T follicular helper cell (primary cell): ENCODE measurements at regions not wholly inside any gene's neighbourhood (a gene's known extent, or its start where the extent isn't known, plus 50 kb on each side); places are given as distances from the start of the nearest gene placed in this dataset.
A peak's percentile ranks its signal among the peaks of the same experiment; 100 is the strongest.

Experiments used
- DNase-seq: peaks from one replicate; pipeline ENCODE4 v3.0.0-alpha.2; 2020; ENCODE audit warnings: low read depth

DNA sequence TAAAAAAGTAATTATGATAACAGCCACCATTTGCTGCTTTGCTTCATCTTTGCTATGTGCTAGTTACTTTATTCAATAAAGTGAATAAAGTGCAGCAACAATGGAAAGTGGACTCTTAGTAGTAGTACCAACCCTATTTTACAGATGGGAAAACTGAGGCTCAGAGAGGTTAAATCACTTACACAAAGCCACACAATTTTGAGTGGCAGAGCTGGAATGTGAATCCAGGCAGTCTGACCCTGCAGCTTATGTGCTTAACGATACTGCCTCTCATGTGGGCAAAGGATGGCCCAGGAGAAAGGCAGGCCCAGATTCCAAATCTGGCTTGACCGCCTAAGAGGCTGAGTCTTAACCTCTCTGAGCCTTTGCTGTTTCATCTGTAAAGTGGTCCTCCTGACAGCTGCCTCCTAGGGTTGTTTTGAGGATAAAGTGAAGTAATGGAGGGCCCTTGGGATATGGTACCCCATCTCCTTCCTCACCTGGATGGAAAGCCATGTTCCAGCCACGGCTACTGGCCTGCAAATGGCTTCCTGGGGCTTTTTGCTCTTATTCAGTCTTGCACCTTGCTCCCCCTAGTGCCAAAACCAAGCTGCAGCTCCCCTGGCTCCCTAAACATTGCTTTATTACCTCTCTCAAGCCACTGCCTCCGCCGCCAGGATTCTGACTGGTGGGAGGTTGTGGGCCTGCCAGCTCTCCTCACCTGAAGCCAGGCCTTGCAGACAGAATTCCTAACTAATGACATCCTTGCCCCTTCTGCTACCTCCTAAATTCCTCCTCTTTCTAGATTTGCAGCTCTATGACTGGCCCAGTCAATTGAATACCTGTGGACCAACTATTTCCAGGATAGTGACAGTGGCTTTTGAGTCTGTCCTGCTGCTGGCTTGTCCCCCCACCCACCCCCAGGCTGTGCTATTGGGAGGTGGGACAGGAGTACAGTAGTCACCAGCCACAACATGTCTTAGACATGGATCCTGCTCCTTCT is 283.3 kb upstream of the PWP1 start:
- DNase-seq, result peak; percentile 37

DNA sequence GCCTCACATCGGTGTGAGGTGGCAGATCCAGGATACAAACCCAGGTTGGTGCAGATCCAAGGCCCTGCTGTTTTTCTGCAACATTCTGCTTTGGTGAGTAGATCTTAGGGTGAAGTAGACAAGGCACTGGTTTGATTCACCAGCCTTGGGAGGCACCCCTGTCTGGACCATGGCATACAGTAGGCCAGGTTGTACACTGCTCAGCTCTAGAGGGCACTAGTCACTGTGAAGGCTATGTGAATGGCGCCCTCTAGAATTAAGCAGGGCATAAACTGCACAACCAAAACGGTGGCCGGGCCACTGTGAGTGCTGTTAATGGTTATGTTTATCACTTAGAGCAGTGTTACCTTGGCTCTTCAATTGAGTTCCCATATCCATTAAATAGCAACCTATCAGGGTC is 280.6 kb upstream of the PWP1 start:
- no peak for DNase-seq

DNA sequence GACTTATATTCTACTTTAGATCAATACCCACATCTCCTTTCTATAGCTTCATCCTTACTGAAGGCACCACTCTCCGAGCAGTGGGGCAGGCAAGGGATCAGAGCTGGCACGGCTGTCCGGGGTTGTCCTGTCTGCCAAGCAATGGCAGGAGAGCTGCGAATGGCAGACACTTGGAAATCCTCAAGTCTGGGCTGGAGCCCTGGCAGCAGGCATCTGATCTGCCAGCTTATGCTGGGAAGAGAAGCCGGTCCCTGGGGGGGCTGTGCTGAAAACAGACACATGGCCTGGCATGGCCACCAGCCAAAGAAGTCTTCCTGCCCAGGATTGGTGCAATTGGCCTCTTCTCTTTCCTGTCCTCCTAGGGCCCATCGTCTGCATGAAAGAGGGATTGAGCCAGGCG is 280.2 kb upstream of the PWP1 start:
- DNase-seq, result no peak

DNA sequence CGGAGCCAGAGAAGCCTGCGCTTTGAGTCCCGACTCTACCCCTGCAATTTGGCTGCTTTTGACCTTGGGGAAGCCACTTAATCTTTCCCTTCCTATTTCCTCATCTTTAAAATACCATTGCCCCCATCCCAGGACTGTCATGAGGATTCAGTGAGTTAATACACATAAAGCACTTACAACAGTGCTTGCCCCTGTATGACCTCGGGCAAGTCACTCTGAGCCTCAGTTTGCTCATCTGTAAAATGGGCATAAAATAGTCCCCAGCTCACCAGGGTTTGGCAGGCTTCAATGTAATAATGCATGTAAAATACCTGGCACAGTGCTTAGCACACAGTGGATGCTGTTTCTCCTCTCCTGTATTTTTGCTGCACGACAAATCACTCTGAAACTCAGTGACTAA is 278.7 kb upstream of the PWP1 start:
- DNase-seq, result no peak

DNA sequence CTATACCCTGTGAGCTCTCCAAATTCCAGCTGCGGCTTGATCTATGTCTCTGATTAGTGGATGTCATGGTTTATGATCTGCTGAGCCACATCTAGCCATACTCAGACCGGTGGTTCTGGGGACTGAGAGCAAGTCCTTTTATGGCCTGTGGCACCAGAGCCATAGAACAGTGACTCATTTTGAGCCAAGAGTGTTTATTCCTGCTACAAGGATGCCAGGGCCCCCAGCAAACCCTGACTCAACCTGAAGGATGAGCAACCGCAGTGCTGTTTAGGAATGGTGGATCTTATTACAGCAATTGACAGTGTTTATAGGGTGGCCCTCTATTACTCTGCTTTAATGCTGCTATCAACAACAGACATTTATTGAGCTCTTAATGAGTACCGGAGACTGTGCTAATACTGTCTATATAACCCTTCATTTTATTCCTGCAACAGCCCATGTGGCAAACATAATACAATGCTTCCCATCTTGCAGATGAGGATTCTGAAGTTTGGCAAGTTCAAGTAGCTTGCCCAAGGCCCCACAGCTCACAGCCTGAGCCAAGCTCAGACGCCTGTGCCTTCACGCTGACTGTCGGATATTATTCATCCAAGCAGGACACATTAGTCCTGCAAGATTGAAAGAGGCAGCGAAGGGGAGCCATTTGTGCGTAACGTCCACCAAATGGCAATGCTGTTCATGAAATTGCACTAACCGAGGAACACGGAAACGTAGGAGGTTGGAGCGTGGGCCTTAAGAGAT is 273.6 kb upstream of the PWP1 start:
- no peak for DNase-seq

DNA sequence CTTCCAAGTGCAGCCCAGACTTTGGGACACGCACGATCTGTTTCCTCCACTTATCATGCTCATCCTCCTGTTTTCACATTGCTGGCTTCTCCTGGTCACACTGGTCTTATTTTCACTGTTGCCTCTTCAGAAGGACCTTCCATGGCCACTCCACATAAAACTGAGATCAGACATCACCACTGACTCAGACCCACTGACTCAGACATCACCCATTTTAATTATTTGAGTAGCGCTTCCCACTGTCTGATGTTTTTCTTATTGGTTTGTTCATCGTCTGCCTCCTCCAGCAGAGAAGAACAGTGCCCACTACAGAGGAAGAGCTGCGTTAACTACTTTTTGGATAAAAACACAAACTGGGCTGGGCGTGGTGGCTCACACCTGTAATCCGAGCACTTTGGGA is 270.5 kb upstream of the PWP1 start:
- DNase-seq, result no peak

DNA sequence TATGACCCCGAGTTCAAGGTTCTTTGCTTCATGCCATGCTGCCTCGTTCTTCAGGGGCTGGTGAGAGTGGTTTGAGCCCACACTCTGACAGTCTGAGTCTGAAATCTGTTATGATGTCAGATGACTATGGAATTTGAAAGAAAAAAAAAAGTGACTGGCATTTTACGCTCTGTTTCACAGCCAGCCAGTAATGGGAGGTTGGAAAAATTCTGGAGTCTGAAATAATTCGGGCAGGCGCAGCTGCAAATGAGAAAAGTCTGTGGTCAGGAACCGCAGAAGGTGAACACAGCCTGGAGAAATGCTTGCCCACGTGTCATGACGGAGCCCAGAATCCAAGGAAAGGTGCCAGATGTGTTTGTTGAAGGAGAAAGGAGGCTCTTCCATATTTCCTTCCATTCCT is 269.8 kb upstream of the PWP1 start:
- DNase-seq, result no peak

DNA sequence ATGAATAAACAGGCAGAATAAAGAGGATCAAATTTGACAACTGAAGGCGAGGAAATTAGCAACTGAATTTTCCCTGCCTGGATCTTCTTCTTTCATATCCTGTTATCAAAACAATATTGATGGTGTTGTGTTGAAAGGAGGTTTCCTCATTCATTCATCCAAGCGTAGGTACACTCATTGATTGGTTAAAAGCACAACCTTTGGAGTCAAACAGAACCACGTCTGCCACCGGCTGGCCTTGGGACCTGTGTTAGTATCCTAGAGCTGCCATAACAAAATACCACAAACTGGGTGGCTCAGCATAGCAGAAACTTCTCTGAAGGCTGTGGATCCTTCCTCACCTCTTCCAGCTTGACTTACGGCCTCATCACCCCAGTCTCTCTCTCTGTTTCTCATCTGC is 268.6 kb upstream of the PWP1 start:
- DNase-seq, result no peak

DNA sequence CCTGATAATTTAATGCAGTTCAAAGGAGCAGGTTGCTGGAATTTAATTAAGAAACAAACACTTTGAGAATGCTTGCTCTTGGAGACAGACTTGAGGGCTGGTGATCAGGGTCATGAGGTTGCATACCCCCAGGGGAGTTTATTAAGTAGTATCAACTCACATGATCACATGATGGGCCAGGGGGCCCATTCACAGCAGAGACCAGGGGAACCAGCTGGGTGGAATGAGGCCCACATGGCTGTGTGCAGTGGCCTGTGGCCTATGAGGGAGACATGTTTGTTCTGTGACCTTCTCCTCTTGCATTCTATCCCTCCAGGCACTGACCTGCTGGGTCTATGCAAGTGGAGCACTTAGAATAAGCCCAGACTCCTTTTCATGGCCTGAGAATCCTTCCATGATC is 266.6 kb upstream of the PWP1 start:
- DNase-seq, result no peak

DNA sequence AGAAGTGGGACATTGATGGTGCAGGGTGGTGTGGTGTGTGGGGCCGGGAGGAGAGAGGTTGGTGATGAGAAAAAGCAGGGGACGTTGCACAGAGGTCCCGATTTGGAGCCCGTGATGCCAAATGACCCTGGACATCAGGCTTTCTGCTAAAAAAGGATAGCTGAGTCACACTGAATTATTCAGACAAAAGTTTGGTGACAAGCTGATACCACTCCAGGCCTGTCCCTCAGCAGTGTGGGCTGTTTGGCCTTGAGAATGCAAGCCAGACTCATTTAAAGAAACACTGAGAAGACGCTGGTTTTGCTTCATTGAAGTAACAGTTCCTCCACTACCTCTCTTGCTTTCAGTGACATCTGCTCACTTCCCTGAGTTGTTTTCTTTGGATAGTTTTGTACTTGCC is 262.1 kb upstream of the PWP1 start:
- no peak for DNase-seq

DNA sequence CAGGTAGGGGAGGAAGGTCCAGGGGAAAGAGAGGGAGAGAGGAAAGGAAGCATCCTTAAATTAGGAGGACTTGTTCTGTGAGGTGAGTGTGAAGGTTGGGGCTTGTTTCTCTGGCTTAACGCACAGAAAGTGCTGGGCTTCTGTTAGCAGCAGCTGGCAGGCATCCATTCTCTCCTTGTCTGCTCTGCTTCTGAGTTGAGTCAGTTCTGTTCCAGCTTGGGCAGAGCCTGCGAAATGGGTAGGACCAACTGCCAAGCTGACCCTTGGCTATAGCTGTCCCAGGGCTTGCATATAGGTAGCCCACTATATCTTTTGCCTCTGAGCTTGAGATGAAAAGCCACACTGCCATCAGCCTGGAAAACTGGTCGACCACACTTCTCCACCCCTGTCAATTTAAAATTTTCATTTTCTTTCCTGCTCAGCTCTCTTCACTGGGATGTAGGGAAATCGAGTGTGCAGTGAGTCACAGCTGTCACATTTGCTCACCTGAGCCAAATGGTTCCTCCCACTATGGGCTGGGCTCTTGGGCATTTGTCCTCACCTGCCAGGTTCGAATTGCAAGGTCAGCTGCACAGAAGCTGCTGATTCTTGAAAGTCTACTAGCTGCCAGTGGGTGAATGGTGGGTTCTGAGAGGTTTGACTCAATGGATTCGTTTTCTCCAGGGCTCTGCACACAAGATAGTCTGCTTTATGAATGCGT is 256.4 kb upstream of the PWP1 start:
- no peak for DNase-seq

DNA sequence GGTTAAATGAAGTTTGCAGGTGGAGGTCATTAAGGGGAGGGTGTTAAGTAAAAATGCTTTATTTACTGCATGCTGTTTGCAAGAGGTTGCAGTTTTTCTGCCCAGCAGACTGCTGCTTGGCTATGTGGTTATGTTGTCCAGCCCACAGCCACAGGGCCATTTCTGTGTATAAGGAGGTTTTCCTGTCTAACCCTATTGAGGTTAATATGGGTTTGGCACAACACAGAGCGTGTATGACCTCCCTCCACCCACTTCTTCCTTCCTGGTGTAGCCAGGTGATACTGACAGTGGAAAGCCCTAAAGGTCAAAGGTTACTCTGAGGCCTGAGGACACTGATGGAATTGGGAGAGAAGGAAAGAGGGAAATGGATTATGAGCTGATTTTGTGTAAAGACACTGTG is 253.7 kb upstream of the PWP1 start:
- no peak for DNase-seq

DNA sequence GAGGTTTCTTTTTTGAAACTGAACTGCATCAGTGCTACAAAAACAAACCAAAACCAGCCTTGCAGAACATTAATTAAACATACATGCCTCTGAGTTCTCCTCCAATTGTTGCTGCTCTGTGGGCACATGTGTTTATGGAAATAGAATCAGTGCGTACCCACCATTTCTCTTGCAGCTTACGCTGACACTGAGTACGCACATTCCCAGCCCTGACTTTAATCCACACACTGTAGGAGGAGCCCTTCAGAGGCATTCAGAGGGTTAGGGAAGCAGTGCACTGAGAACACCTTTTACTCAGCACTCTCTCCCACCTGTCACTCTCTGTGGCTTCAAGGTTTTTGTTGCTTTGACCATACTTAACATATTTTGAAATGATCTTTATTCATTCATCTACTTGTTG is 250.5 kb upstream of the PWP1 start:
- no peak for DNase-seq

DNA sequence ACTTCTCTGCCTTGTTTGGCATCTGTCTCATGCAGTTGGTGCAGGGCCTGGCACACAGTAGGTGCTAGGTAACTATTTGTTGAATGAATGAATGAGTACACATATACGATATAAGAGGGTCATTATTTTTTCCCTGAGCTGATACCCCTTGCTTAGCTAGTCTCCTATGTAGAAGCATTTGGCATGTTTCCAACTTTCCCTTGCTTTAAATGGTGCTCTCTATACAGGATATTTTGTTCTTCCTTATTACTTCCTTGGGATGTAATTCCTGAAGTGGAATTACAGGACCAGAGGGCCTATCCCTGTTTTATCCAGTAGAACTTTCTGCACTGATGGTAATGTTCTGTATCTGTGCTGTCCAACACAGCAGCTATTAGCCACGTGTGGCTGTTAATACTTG is 250.1 kb upstream of the PWP1 start:
- no peak for DNase-seq

DNA sequence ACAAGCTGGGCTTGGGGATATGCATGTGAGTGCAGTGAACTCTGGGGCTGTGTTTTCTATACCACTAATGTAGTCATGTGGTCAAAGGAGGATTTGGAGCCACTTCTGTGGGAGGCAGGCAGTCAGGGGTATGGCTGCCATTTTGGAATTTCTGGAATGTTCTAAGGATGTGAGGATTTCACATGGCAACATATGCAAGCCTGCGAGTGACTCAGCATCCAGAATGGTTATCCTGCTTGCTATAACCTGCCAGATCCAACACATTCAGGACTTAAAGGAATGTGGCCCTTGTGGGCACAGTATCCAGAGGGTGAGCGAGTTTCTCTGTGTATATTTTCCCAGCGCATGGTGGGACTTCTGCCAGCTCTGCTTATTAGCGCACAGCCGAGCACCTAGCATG is 249.2 kb upstream of the PWP1 start:
- no peak for DNase-seq

DNA sequence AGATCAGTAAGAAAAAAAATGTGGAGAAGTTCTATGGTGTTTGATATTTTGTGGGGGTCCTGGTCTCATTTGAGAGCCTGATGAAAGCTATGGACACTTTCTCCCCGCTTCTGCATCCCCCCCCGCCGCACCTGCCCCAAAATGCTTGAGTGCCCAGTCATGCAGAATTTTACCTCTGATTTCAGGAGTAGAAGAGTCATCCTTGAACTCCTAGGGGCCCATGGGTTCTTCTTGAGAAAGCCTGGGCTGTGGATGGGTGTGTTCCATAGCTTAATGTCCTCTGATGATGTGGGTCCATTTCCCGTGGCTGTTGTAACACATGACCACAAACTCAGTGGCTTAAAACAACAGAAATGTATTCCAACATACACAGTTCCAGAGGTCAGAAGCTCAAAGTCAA is 248.8 kb upstream of the PWP1 start:
- DNase-seq, result no peak

DNA sequence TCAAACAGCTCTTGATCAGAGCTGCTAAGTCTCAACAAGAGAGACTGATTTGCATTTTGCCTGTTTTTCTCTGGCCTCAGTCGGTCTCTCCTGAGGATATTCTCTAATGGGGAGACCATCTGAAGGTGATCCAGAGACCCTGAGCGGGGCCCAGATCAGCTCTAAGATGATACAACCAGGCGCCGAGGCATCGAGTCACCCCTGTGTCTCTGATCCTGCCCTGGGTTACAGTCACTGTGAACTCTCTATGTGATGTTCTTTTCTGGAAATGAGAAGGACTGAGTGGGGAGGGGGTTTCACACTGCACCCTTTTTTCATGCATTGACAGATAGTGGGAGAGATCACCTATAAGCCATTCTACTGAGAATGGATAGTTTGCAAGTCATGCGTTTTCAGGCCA is 247.6 kb upstream of the PWP1 start:
- no peak for DNase-seq

DNA sequence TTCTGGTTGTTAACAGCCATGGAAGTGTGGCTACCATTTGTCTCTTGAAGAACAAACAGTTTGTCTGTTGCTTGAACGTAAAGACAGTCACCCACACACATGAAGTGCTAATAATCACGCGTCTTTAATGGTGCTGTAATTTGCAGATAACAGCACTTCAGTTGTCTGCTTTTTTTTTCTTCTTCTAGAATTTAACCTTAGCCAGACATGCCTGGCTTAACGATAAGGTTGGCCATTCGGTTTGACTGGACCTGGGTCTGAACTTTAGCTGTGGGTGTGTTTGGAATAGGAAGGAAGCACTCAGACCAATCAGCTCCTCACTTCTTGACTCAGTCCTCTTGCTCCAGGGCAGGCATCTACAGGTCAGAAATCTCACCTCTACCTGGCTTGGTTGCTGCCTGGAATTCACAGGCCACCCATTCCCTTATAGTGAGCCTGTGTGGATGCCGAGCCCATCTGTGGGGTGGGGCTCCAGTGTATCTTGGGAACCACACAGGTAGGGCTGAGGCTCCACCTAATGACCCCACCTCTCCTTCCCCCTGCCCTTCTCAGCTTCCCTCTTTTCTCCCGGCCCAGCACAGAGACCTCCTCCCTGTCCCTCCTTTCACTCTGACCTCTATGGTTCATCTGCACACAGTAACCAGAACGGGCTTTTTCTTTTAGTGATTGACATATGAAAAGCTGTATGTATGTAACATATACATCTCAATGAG is 246.4 kb upstream of the PWP1 start:
- no peak for DNase-seq

DNA sequence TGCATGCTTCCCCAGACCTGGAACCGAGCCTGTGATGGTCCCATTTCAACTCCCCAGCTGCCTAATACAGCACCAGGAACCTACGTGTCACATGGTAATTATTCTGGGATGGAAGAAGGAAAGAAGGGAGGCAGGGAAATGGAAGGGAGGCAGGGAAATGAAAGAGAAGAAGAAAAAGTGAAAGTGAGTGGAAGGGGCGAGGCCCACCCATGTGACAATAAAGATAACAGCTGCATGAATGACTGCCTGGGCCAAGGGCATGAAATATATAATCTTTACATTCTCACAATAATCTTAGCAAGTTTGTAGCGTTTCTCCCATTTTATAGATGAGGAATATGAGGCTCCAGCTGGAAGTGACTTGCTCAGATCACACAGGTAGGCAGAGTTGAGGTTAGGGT is 245.0 kb upstream of the PWP1 start:
- no peak for DNase-seq

DNA sequence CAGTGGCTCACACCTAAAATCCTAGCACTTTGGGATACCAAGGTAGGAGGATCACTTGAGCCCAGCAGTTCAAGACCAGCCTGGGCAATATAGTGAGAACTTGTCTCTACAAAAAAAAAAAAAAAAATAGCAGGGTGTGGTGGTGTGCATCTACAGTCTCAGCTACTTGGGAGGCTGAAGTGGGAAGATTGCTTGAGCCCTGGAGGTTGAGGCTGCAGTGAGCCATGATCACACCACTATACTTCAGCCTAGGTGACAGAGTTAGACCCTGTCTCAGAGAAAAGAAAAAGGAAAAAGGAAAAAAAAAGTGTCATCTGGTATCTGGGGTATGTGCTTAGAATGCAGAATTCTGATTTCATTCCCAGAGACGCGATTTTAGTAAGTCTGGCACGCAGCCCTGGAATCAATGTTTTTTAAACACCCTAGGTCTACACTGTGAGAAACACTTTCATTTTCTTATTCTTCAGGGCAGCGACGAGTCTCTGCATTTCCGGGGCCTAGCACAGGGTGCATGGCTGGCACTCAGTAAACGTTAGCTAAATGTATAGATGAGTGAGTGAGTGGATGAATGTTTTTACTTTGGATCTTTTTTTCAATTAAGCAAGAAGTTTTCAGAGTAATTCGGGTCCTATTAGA is 243.8 kb upstream of the PWP1 start:
- no peak for DNase-seq

DNA sequence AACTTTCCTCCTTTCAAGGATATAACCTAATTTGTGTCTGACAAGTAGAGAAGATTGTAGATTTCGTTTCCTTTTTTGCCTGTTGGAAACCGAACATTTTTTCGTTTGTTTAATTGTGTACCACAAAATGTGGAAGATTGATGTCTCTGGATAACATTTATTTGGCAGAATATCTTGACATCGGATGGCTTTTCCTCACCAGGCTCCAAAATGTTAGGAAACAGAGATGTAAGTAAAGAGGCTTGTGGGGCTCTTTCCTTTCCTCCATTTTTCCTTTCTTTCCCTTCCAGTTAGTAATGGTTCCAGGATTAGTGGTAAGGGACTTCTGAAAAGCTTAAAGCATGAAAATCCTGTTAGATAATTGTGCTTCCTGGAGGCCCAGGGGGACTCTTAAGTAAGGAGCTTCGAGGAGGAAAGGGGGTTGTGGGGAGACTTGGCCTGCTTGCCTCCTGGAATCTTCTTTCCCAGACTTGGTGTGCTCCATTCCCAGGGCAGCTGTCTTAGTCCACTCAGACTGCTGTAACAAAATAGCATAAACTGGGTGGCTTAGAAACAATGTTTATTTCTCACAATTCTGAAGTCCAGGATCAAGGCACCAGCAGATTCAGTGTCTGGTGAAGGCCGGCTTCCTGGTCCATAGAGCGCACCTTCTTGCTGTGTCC is 243.1 kb upstream of the PWP1 start:
- DNase-seq, result no peak
